Activated CD4-positive, alpha-beta T cell treated with anti-CD3 and anti-CD28 coated beads, Interleukin-2, amount 10 ng/mL, durations not matched to agents 24 days and 14 days (primary cell): ENCODE measurements at regions not wholly inside any gene's neighbourhood (a gene's known extent, or its start where the extent isn't known, plus 50 kb on each side); places are given as distances from the start of the nearest gene placed in this dataset.

Experiments used
- DNase-seq: peaks from one replicate; pipeline ENCODE4 v3.0.0; 2022
- H3K27ac Mint-ChIP-seq: one replicate; pipeline ENCODE4 v1.8.0; 2022; ENCODE audit warnings: mild to moderate bottlenecking, mixed read lengths
- H3K27me3 Mint-ChIP-seq: one replicate; pipeline ENCODE4 v1.8.0; 2022; ENCODE audit warnings: mixed read lengths
- H3K36me3 Mint-ChIP-seq: one replicate; pipeline ENCODE4 v1.8.0; 2022; ENCODE audit warnings: low read depth, mild to moderate bottlenecking, mixed read lengths
- H3K4me1 Mint-ChIP-seq: one replicate; pipeline ENCODE4 v1.8.0; 2021; ENCODE audit warnings: mixed read lengths
- H3K4me3 Mint-ChIP-seq: one replicate; pipeline ENCODE4 v1.8.0; 2022; ENCODE audit warnings: mild to moderate bottlenecking, moderate library complexity, mixed read lengths
- H3K9me3 Mint-ChIP-seq: one replicate; pipeline ENCODE4 v1.8.0; 2021; ENCODE audit warnings: mixed read lengths
- intact Hi-C: fragments of 100-400 bp; cut with micrococcal nuclease; formaldehyde crosslinking; loops from one replicate; pipeline ENCODE4 v1.15.1; 2023

- no peak overlapping the region for H3K27ac Mint-ChIP-seq
- no peaks in the 10 kb centered on the region for H3K36me3 Mint-ChIP-seq
- H3K9me3 Mint-ChIP-seq: no peaks in the 10 kb centered on the region
- H3K4me1 Mint-ChIP-seq: no peaks in the 10 kb centered on the region
- intact Hi-C loops: no loop called here
- DNase-seq: no peak
- no peak overlapping the region for H3K4me3 Mint-ChIP-seq
- no peaks in the 10 kb centered on the region for H3K27me3 Mint-ChIP-seq
These were observed 159.6 kb upstream of the PJA1 start for GRCh38 chrX:69324851-69325250.

- Mint-ChIP-seq H3K4me1 (no peaks in the 10 kb centered on the region), H3K9me3 (no peaks in the 10 kb centered on the region), H3K27ac (no peak overlapping the region), H3K27me3 (no peaks in the 10 kb centered on the region), H3K4me3 (no peak overlapping the region), H3K36me3 (no peaks in the 10 kb centered on the region)
- no peak for DNase-seq
- intact Hi-C loops: no loop called here
These were observed 158.8 kb upstream of the PJA1 start for GRCh38 chrX:69323786-69324720.

GRCh38 chrX:69321789-69322188 is 156.5 kb upstream of the PJA1 start:
- H3K9me3 Mint-ChIP-seq: no peaks in the 10 kb centered on the region
- DNase-seq: no peak

DNA sequence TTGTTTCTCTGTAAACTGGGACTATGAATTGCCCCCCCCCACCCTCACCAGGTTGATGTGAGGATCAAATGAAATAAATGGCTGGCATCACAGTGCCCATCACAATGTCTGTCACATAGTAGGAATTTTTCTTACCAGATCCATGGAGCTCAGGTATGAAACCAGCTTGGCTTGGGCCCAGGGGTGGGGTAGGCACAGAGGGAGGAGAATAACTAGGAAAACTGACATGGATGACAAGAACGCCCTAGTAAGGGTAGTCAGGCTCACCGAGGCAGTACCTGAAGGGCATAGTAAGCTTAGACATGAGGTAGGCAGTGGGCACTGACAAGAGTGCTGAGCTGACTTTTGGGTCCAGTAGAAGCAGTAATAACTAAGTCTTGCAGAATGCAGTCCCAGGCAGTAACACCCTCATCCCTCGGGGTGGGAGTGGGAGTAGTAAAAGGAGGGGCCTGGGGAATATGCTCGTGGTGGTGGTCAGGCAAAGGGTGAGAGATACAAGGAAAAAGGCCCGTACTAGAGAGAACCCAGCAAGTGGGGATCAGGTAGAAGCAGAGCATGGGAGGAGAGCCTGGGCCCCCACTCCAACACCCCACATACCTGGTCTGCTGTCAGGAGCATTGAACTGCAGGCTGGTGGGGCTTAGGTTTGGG is 155.9 kb upstream of the PJA1 start:
- no peaks in the 10 kb centered on the region for H3K36me3 Mint-ChIP-seq
- DNase-seq: no peak
- no peaks in the 10 kb centered on the region for H3K4me1 Mint-ChIP-seq

More at GRCh38 chrX:69321789-69322188, 156.5 kb upstream of the PJA1 start:
- Mint-ChIP-seq H3K4me1 (no peaks in the 10 kb centered on the region), H3K27ac (no peak overlapping the region), H3K36me3 (no peaks in the 10 kb centered on the region), H3K4me3 (no peak overlapping the region), H3K27me3 (no peaks in the 10 kb centered on the region)
- intact Hi-C loops: no loop called here

DNA sequence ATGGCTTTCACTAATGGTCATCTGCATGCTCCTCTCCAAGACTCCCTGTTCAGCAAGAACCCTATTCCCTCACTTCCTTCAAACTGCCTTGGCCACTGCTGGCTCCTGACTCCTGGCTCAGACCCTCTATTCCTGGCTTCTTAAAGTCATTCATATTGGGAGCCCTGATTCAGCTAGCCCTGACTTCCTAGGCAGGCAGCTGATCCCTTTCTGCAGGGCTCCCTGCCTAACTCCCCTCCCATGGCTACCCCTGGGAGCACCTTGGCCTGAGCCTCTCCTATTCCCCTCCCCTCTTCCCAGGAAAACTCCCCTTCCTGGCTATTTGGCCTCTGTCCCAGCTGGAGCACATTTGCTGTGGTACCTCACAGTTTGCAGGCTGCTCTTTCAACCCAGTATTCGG is 154.9 kb upstream of the PJA1 start:
- Mint-ChIP-seq H3K27ac (no peak overlapping the region), H3K36me3 (no peaks in the 10 kb centered on the region), H3K27me3 (no peaks in the 10 kb centered on the region), H3K9me3 (no peaks in the 10 kb centered on the region), H3K4me1 (no peaks in the 10 kb centered on the region), H3K4me3 (no peak overlapping the region)
- intact Hi-C loops: no loop called here
- no peak for DNase-seq

More for the DNA sequence above, 155.9 kb upstream of the PJA1 start:
- intact Hi-C loops: no loop called here
- Mint-ChIP-seq H3K4me3 (no peak overlapping the region), H3K9me3 (no peaks in the 10 kb centered on the region), H3K27me3 (no peaks in the 10 kb centered on the region), H3K27ac (no peak overlapping the region)

DNA sequence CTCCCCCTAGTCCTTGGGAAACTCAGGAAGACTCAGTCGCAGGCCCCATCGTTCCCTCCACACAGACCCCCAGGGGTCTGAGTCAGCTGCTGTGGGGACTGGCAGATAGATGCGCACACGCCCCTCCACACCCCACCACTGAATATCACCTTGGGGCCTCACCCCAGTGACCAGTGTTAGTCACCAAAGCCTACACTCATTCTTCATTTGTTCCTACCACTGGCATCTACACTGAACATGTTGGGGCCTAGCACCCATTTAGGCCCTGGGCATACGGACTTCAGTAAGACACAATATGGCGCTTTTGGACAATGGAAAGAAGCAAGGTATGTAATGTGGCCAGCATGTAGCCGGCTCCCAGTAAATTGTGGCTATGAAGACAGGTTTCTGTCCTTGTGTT is 154.1 kb upstream of the PJA1 start:
- Mint-ChIP-seq H3K36me3 (no peaks in the 10 kb centered on the region), H3K9me3 (no peaks in the 10 kb centered on the region), H3K4me1 (no peaks in the 10 kb centered on the region), H3K27ac (no peak overlapping the region), H3K4me3 (no peak overlapping the region), H3K27me3 (no peaks in the 10 kb centered on the region)
- intact Hi-C loops: no loop called here
- DNase-seq: no peak

DNA sequence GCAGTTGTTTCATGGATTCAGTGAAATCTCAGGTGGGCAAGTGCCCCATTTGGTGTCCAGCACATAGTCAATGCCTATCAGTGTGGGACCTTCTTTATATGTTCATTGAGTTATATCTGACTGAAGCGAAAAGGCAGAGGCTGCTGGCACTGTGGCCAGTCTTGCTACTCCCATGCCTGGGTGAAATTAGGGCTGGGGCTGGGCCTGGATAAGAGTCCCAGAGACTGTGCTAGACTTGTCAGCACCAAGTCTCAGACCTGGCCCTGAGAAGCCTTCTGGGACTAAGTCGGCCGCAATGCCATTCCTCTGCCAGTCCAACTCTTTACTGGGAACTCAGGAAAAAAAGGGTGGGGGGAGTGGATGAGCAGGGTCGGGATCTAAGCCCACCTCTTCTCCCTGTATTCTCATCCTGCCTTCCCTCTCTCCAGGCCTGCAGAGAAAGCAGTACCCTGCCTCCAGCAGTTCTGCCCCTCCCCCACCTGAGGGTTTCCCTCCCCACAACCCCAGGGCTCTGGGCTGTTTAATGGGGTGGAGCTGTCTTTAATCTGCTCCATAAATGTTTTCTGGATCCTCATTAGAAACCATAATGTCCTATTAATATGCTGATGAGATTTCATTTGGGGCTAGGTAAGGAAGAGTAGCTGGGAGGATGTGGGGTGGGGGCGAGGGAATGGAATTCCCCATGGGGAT is 153.5 kb upstream of the PJA1 start:
- Mint-ChIP-seq H3K4me3 (no peak overlapping the region), H3K4me1 (no peaks in the 10 kb centered on the region)

DNA sequence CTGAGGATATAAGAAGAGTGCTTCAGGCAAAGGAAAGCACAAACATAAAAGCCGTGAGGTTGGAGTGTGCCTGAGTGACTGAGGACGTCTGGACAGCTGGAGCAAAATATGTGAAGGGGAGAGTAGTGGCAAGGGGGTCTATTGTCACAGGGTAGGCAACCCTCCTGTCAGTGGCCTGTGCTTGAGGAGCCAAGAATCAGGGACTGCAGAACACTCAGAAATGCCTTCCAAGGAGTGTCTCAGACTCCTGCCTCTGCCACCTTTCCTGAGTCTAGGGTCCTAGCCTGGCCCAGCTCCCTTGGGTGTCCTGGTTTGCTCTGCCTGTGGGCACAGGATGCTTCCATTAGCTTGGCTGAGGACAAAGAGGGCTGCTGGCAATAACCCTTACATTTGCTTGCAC is 152.5 kb upstream of the PJA1 start:
- no peak for DNase-seq
- intact Hi-C loops: no loop called here
- H3K9me3 Mint-ChIP-seq: no peaks in the 10 kb centered on the region
- no peaks in the 10 kb centered on the region for H3K4me1 Mint-ChIP-seq
- H3K27me3 Mint-ChIP-seq: no peaks in the 10 kb centered on the region
- H3K36me3 Mint-ChIP-seq: no peaks in the 10 kb centered on the region
- H3K27ac Mint-ChIP-seq: no peak overlapping the region
- H3K4me3 Mint-ChIP-seq: no peak overlapping the region

More for the DNA sequence above, 153.5 kb upstream of the PJA1 start:
- DNase-seq: no peak
- intact Hi-C loops: no loop called here
- no peaks in the 10 kb centered on the region for H3K27me3 Mint-ChIP-seq
- H3K27ac Mint-ChIP-seq: no peak overlapping the region
- no peaks in the 10 kb centered on the region for H3K9me3 Mint-ChIP-seq
- no peaks in the 10 kb centered on the region for H3K36me3 Mint-ChIP-seq

- no peaks in the 10 kb centered on the region for H3K4me1 Mint-ChIP-seq
- no peaks in the 10 kb centered on the region for H3K27me3 Mint-ChIP-seq
- no peak for DNase-seq
- H3K36me3 Mint-ChIP-seq: no peaks in the 10 kb centered on the region
- no peak overlapping the region for H3K27ac Mint-ChIP-seq
- no peaks in the 10 kb centered on the region for H3K9me3 Mint-ChIP-seq
- intact Hi-C loops: no loop called here
- H3K4me3 Mint-ChIP-seq: no peak overlapping the region
These were observed 149.4 kb upstream of the PJA1 start for GRCh38 chrX:69314436-69315348.

GRCh38 chrX:69313617-69314290 is 148.5 kb upstream of the PJA1 start:
- intact Hi-C loops: no loop called here
- Mint-ChIP-seq H3K4me3 (no peak overlapping the region), H3K27me3 (no peaks in the 10 kb centered on the region), H3K27ac (no peak overlapping the region), H3K36me3 (no peaks in the 10 kb centered on the region), H3K4me1 (no peaks in the 10 kb centered on the region), H3K9me3 (no peaks in the 10 kb centered on the region)
- no peak for DNase-seq

DNA sequence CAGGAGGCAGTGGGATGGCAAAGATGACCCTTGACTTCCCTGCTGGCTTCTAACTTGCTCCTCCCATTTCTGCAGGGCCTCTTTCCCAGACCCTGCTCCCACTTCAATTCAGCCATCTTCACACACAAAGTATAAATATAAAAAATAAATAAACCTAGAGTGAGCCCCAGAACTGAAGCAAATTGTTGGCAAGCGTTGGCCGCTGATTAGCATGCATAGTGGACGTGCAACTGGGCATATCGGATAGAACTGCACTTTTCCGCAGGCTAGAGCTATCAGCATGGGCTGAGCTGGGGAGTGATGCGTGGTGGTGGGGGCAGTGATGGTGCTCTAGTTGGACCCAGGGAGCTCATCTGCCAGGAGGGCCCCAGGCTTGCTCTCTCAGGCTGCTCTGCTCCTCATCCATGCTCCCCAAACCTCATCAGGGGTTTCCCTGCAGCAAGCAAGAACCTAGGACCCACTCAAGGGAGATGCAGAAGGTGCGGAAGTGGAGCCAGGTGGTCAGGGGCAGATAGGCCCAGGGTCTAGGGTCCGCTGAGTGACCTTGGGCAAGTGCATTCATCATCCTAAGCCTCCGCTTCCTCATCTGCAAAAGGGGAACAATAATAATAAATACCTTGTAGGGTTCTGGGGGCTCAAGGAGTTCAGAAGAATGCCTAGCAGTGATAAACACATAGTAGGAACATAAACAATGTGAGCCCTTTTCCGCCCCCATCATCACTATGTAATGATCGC is 146.8 kb upstream of the PJA1 start:
- Mint-ChIP-seq H3K4me1 (no peaks in the 10 kb centered on the region), H3K4me3 (no peak overlapping the region), H3K36me3 (no peaks in the 10 kb centered on the region), H3K27ac (no peak overlapping the region), H3K9me3 (no peaks in the 10 kb centered on the region), H3K27me3 (no peaks in the 10 kb centered on the region)
- intact Hi-C loops: no loop called here
- DNase-seq: no peak

- no peaks in the 10 kb centered on the region for H3K4me1 Mint-ChIP-seq
- H3K4me3 Mint-ChIP-seq: no peak overlapping the region
- H3K36me3 Mint-ChIP-seq: no peaks in the 10 kb centered on the region
- no peaks in the 10 kb centered on the region for H3K9me3 Mint-ChIP-seq
- DNase-seq: no peak
- intact Hi-C loops: no loop called here
- H3K27me3 Mint-ChIP-seq: peaks cover 3% of the 10 kb centered on the region
- H3K27ac Mint-ChIP-seq: no peak overlapping the region
These were observed 144.0 kb upstream of the PJA1 start for GRCh38 chrX:69309074-69309792.
